NT2/D1 (cell line): ENCODE measurements at regions not wholly inside any gene's neighbourhood (a gene's known extent, or its start where the extent isn't known, plus 50 kb on each side); places are given as distances from the start of the nearest gene placed in this dataset.

ENCODE experiments used
- SUZ12 ChIP-seq: IDR thresholded peaks from 2 replicates; pipeline ENCODE4 v1.6.1; 2011; ENCODE audit not compliant: insufficient read length, insufficient read depth; ENCODE audit errors: extremely low read depth
- YY1 ChIP-seq: IDR thresholded peaks from 2 replicates; pipeline ENCODE4 v1.6.1; 2011; ENCODE audit not compliant: insufficient read length, insufficient read depth

DNA sequence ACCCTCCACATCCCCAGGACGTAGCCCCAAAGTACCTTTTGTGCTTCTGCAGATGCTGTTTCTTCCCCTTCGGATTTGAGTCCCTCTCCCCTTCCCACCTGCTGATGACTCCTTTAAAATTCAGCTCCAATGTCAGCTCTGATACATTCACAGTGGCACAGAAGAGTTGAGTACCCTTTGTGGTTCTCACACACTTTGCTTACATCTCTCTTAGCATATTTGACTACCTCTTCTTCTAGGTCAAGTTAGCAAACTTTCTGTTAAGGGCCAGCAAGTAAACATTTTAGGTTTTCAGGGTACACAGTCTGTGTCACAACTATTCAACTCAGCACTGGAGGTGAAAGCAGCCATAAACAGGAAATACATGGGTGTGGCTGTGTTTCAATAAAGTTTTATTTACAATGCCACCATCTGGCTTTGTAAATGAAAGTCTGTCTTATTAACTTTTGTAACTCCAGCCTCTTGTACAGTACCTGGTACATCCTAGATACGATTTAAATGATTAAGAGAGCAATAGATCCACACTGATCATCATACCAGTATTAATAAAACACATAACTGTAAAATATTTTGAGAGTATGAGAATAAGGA is 161.7 kb downstream of the SOX9 start:
- no peak for TF ChIP-seq YY1
- TF ChIP-seq SUZ12: no peak
